GM12873 (cell line): ENCODE measurements at regions not wholly inside any gene's neighbourhood (a gene's known extent, or its start where the extent isn't known, plus 50 kb on each side); places are given as distances from the start of the nearest gene placed in this dataset.

Experiments used
- TF ChIP-seq, protein P1 (sequence below): IDR thresholded peaks from 2 replicates; pipeline ENCODE4 v1.5.1; 2012; ENCODE audit warnings: low read depth, mild to moderate bottlenecking, moderate library complexity, low read length, control low read depth; ENCODE audit not compliant: insufficient read depth; ENCODE audit errors: missing control alignments

DNA sequence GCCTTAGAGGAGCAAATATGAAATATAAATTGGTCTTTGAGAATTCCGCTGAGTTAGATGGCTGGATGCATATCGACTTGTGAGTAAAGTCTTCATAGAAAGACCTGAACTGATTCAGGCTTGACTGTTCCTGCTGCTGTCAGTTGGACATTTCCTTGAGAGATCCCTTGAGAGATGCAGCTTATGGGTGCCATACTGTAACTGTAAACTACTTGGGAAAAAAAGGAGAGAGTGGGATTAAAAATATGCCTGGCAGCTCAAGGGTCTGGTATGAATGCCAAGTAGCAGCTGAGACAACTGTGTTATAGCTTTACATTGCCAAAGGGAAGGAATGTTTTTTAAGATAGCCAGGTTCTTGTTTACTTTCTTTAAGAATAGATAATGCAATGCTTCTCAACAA, 926.6 kb downstream of the EPHA3 start:
- TF ChIP-seq, protein P1, sequence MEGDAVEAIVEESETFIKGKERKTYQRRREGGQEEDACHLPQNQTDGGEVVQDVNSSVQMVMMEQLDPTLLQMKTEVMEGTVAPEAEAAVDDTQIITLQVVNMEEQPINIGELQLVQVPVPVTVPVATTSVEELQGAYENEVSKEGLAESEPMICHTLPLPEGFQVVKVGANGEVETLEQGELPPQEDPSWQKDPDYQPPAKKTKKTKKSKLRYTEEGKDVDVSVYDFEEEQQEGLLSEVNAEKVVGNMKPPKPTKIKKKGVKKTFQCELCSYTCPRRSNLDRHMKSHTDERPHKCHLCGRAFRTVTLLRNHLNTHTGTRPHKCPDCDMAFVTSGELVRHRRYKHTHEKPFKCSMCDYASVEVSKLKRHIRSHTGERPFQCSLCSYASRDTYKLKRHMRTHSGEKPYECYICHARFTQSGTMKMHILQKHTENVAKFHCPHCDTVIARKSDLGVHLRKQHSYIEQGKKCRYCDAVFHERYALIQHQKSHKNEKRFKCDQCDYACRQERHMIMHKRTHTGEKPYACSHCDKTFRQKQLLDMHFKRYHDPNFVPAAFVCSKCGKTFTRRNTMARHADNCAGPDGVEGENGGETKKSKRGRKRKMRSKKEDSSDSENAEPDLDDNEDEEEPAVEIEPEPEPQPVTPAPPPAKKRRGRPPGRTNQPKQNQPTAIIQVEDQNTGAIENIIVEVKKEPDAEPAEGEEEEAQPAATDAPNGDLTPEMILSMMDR: no peak

DNA sequence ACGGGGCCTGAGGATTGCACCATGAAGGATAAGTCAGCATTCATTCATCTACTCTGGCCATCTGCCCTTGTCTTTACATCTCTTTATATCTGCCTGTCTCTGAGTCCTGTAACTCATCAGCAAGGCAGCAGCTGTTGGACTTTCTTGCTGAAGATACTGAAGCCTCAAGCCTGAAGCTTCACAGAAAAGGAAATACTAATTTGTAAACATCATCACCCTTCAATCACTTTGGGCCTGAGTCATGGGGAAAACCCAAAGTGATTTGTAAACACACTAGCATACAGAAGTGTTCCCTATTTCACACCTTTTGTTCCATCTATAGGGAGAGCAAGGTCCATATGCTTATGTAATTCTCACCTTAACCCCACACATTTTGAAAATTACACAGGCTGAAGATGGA, 928.2 kb downstream of the EPHA3 start:
- TF ChIP-seq, protein P1: no peak

DNA sequence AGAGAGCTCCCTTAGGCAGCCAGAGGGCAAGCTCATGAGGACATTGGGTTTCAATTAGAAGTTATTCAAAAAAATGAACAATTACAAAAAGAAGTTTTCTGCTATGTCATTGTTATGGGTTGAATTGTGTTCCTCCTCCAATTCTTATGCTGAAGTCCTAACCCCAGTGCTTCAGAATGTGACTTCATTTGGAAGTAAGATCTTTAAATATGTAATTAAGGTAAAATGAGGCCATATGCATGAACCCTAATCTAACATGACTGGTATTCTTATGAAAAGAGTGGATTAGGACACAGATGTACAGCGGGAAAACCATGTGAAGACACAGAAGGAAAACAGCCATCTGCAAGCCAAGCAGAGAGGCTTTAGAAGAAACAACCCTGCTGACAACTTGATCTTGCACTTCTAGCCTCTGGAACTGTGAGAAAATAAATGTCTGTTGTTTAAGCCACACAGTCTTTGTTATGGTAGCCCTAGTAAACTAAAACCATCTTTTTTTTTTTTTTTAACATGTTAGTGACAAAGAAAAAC, 929.6 kb downstream of the EPHA3 start:
- TF ChIP-seq, protein P1: no peak

DNA sequence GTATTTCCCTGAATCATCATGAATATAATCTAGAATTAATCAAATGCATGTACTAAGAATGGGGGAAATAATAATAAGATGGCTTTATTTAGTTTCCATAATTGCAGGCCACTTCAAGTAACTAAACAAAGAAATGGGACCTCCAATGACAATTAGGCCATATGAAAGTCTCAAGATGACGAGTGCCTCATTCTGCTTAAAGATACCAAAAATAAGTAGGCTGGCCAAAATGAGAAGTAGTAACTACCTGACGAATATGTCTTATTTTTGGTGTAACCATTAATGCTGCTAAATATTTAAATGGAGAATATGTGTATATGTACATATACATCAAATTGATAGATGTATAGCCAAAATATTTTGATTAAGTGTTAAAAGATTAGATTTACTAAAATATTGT, 932.6 kb downstream of the EPHA3 start:
- TF ChIP-seq, protein P1: no peak

DNA sequence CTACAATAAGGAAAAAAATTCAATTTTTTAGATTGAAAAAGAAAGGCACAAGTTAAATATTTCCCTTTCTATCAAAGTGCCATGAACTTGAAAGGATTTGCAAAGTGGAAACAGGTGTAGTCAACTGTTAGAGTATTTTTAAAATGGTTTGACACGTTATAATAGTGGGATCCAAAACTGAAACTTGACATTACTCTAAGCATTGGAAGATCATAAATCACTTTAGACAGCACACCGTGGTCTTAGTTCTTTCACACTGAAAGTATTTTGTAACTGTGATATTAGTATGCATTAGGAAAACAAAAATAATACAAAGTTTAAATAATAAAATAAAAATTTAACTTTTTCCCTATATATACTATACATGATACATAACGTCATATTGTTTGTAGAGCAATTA, 933.1 kb downstream of the EPHA3 start:
- TF ChIP-seq, protein P1: no peak

DNA sequence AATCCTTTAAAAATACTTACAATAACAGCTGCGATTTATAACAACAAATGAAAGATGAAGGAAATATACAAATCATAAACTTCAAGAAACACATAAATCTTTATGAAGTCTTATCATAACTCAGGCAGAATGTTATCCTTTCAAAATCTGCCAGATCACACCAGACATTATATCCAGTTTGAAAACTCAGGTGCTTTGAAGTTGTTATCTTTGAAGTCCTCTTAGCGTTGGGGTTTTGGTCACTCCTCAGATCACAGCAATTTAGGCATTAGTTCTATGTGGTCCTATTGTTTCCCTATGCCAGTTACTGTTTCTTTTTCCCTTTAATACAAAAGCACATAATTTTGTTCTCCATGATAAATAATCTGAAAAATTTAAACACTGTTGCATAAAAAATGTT, 934.6 kb downstream of the EPHA3 start:
- TF ChIP-seq, protein P1: no peak

DNA sequence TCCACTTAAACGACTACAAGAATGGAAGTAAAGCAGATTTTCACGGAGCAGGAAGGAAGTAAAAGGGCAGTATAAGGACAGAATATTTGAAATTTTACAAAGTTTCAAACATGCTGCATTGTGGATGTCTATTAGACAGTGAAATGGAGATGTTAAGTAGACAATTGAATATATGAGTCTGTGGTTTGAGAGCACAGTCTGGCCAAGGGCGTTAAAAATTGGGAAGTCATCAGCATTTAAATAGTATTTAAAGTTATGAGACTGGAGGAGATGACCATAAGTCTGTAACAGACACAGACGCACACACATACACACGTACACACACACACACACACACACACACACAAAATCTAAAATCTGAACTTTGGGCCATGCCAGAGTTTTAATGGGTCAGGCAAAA, 935.9 kb downstream of the EPHA3 start:
- TF ChIP-seq, protein P1: no peak
